A673 (cell line): ENCODE measurements at regions not wholly inside any gene's neighbourhood (a gene's known extent, or its start where the extent isn't known, plus 50 kb on each side); places are given as distances from the start of the nearest gene placed in this dataset.

Experiments used
- BruUV-seq: library from RNA; stranded (reverse); fragments of 400-500 nt; replicated peaks from 2 replicates; lab custom pipeline; 2021; lab: Mats Ljungman, UMichigan
- CTCF ChIA-PET: fragments of 300-600 bp; sonication (Branson Sonifier 250); formaldehyde crosslinking; loops from one replicate; lab custom pipeline; 2022; ENCODE audit warnings: antibody characterized with exemption; lab: Charles Lee
- POLR2A ChIA-PET: fragments of 300-600 bp; sonication (Branson Sonifier 250); formaldehyde crosslinking; loops from one replicate; lab custom pipeline; 2022; ENCODE audit warnings: antibody characterized with exemption; ENCODE audit not compliant: low non-redundant PET; lab: Charles Lee
- DNase-seq: peaks from one replicate; pipeline ENCODE4 v3.0.0-alpha.2; 2015; ENCODE audit warnings: low spot score
- H3K27ac ChIP-seq: fragments of 200-600 bp; sonication (generic); 2 replicates; pipeline ENCODE4 v1.5.1; 2016; ENCODE audit warnings: mixed run types, low read depth, mild to moderate bottlenecking, mixed read lengths, antibody characterized with exemption, low read length; ENCODE audit not compliant: poor library complexity, severe bottlenecking
- H3K27me3 ChIP-seq: fragments of 200-600 bp; sonication (generic); replicated peaks from 2 replicates; pipeline ENCODE4 v1.6.1; 2017; ENCODE audit warnings: mixed run types, low read depth, mild to moderate bottlenecking, mixed read lengths, antibody characterized with exemption, low read length; ENCODE audit not compliant: insufficient read depth, poor library complexity
- H3K36me3 ChIP-seq: fragments of 200-600 bp; sonication (generic); 2 replicates; pipeline ENCODE4 v1.6.1; 2016; ENCODE audit warnings: mixed run types, mild to moderate bottlenecking, mixed read lengths, antibody characterized with exemption, low read length; ENCODE audit not compliant: insufficient read depth, poor library complexity, severe bottlenecking
- H3K4me1 ChIP-seq: fragments of 200-600 bp; sonication (generic); 2 replicates; pipeline ENCODE4 v1.6.1; 2017; ENCODE audit warnings: mixed run types, mild to moderate bottlenecking, mixed read lengths, antibody characterized with exemption, low read length; ENCODE audit not compliant: insufficient read depth, poor library complexity, severe bottlenecking
- H3K4me3 ChIP-seq: fragments of 200-600 bp; sonication (generic); 2 replicates; pipeline ENCODE4 v1.5.1; 2016; ENCODE audit warnings: low read depth, mixed run types, mild to moderate bottlenecking, mixed read lengths, low read length; ENCODE audit not compliant: poor library complexity, severe bottlenecking
- H3K9me3 ChIP-seq: fragments of 200-600 bp; sonication (generic); 2 replicates; pipeline ENCODE4 v1.6.1; 2016; ENCODE audit warnings: mixed run types, low read depth, mild to moderate bottlenecking, mixed read lengths, antibody characterized with exemption, low read length; ENCODE audit not compliant: poor library complexity, severe bottlenecking
- EZH2 ChIP-seq: fragments of 200-600 bp; sonication (generic); IDR thresholded peaks from 2 replicates; pipeline ENCODE4 v1.6.1; 2017; ENCODE audit warnings: borderline replicate concordance, low read depth, mild to moderate bottlenecking, mixed read lengths, antibody characterized with exemption, low read length; ENCODE audit not compliant: poor library complexity, severe bottlenecking
- intact Hi-C: fragments of 100-400 bp; cut with micrococcal nuclease; formaldehyde crosslinking; loops from one replicate; pipeline ENCODE4 v1.10.0; 2022; ENCODE audit not compliant: unreplicated experiment
- TF ChIP-seq, protein P1 (sequence below): fragments of 300-800, 200-600 bp; sonication (generic); conservative IDR thresholded peaks from 2 replicates; pipeline ENCODE4 v1.5.1; 2017; ENCODE audit warnings: low read depth, mild to moderate bottlenecking, antibody characterized with exemption, low read length, moderate library complexity, mixed read lengths

DNA sequence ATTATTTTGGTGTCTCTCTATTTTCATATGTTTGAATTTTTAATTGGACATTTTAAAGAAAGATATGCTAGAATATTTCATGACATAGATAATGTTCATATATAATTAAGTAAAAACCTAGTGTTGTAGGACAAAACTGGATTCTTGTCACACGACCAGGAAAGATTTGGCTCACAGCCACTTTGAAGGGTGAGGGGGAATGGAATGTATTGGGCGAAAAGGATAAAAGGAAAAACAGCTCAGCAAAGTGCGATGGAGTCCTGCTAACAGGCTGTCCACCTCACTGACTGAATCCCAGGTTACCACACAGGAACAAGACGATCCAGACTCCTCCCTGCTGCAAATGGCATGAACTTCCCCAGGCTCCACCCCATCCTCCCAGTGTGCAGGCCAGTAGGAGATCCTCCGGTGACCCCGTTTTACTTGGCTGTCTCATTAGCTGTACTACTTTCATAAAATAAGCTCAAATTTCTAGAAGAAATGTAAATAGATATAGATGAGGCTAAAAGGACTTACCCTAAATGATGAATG lies 186.2 kb downstream of the CD47 start:
- intact Hi-C loops, result no loop called here

DNA sequence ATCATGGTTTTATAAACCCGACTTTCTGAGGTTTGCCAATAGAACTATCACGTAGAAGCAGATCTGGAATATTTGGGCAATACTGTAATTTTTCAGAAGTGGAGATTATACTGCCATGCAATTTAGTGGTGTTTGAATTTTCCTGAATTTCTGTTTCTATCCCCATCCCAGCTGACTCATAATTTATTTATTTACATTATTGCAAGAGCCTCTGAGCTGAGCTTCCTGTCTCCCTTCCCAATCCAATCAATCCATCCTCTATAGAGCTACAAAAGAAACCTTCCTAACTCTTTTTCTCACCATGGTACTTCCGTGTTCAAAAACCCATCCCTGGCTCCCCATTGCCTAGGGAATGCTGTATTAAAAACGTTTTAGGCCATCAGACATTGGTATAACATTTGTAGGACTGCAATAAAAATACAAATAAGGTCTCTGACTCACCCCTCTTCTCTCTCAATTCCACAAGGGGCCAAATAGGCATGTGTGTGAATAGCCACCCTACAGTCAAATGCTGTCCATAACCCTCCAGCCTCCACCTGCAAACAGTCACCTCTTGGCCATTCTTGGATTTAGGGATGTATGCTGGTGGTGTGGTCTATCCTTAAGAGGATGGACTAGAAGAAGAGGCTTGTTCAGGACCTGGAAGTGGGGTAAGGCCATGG lies 190.7 kb downstream of the CD47 start:
- H3K4me1 ChIP-seq, result no peaks in the 10 kb centered on the region
- POLR2A ChIA-PET, result no interaction called here
- H3K9me3 ChIP-seq, result no peaks in the 10 kb centered on the region
- H3K27me3 ChIP-seq, result peaks cover 44% of the 10 kb centered on the region
- TF ChIP-seq EZH2, result no peak
- TF ChIP-seq, protein P1, sequence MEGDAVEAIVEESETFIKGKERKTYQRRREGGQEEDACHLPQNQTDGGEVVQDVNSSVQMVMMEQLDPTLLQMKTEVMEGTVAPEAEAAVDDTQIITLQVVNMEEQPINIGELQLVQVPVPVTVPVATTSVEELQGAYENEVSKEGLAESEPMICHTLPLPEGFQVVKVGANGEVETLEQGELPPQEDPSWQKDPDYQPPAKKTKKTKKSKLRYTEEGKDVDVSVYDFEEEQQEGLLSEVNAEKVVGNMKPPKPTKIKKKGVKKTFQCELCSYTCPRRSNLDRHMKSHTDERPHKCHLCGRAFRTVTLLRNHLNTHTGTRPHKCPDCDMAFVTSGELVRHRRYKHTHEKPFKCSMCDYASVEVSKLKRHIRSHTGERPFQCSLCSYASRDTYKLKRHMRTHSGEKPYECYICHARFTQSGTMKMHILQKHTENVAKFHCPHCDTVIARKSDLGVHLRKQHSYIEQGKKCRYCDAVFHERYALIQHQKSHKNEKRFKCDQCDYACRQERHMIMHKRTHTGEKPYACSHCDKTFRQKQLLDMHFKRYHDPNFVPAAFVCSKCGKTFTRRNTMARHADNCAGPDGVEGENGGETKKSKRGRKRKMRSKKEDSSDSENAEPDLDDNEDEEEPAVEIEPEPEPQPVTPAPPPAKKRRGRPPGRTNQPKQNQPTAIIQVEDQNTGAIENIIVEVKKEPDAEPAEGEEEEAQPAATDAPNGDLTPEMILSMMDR, result no peak
- CTCF ChIA-PET, result no interaction called here
- no TSS peak for BruUV-seq
- intact Hi-C loops, result no loop called here
- no peak for DNase-seq
- no peak overlapping the region for H3K27ac ChIP-seq
- no peaks in the 10 kb centered on the region for H3K36me3 ChIP-seq
- no peak overlapping the region for H3K4me3 ChIP-seq

More for the DNA sequence above, 186.2 kb downstream of the CD47 start:
- Histone ChIP-seq H3K9me3 (no peaks in the 10 kb centered on the region), H3K4me3 (no peak overlapping the region), H3K4me1 (no peaks in the 10 kb centered on the region), H3K36me3 (no peaks in the 10 kb centered on the region), H3K27ac (no peak overlapping the region), H3K27me3 (peaks cover 17% of the 10 kb centered on the region)
- BruUV-seq, result no TSS peak
- ChIA-PET POLR2A (no interaction called here), CTCF (no interaction called here)
- no peak for DNase-seq
- TF ChIP-seq EZH2, result no peak

DNA sequence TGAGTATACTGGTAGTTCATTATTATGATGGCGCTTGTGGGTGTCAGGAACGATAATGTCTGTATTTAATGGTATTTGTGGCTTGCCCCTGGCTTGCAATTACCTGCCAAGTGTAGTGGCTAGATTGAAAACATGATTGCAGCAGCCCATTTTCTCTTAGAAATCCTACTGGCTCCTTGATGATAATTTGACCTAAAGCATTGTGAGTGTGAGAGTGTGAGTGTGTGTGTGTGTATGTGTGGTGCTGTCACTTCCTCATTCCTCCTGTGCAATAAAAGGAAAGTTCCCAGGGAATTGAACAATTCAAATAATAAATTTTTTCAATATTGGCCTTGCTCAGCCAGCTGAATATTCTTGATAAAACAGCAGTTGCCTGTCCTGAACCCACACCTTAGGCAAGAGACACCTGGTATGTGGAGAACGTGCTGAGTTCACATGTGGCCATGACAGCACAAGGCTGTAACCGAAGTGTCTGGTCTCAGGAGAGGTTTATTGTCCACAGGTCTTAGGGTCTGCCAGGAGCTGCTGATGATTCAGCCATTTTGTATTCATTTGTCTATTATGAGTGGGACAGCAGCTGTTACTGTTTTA lies 193.3 kb downstream of the CD47 start:
- Histone ChIP-seq H3K4me1 (no peaks in the 10 kb centered on the region), H3K27ac (no peak overlapping the region), H3K27me3 (peaks cover 58% of the 10 kb centered on the region), H3K4me3 (no peak overlapping the region), H3K9me3 (no peaks in the 10 kb centered on the region), H3K36me3 (no peaks in the 10 kb centered on the region)
- intact Hi-C loops, result no loop called here
- no peak for TF ChIP-seq EZH2
- TF ChIP-seq, protein P1, result no peak
- BruUV-seq, result no TSS peak
- POLR2A ChIA-PET, result no interaction called here
- CTCF ChIA-PET, result no interaction called here
- no peak for DNase-seq
